ENCODE measurements at regions not wholly inside any gene's neighbourhood (a gene's known extent, or its start where the extent isn't known, plus 50 kb on each side); places are given as distances from the start of the nearest gene placed in this dataset.
"Not testable (repeated sequence)": the region's sequence is repeated elsewhere in the genome, so short reads cannot be mapped to it uniquely, and the experiment has no call there.

GRCh38 chr4:97028785-97029184, 1114.5 kb downstream of the STPG2 start:
- Histone ChIP-seq H3K27ac (ENCODE audit: low read depth, low read length) (no peak overlapping the region), H3K4me2 (ENCODE audit: low read length) (no peak overlapping the region), H3K9me2 (ENCODE audit: insufficient read depth) (no peaks in the 10 kb centered on the region), H3K27me3 (ENCODE audit: insufficient read depth, low read length) (no peaks in the 10 kb centered on the region), H3K36me3 (ENCODE audit: control insufficient read depth in 1 of 2, insufficient read depth in 2 of 2, low read length in 2 of 2) (no peaks in the 10 kb centered on the region), H3K9ac (ENCODE audit: low read length) (no peak overlapping the region), H3K4me1 (ENCODE audit: control insufficient read depth in 1 of 2, insufficient read depth in 2 of 2, low read length in 2 of 2) (no peaks in the 10 kb centered on the region), H3K9me3 (ENCODE audit: control insufficient read depth in 1 of 2, insufficient read depth in 1 of 2, low read depth in 1 of 2, low read length in 2 of 2) (no peaks in the 10 kb centered on the region), H2AFZ (ENCODE audit: low read depth, low read length, poor library complexity, severe bottlenecking) (no peak overlapping the region), H3K79me2 (ENCODE audit: insufficient read depth, low read length) (no peaks in the 10 kb centered on the region), H4K20me1 (ENCODE audit: insufficient read depth) (no peaks in the 10 kb centered on the region), H3K4me3 (replicated peaks in 1 of 2; ENCODE audit: low read depth in 1 of 2, low read length in 2 of 2) (no peak overlapping the region)
- no TSS peak for BruUV-seq (replicated peaks)
- ATAC-seq (no peak), DNase-seq (ENCODE audit: low read depth, low spot score) (no peak)
- POLR2A ChIA-PET, result no interaction called here
- no peak for TF ChIP-seq ZBTB33 (IDR thresholded peaks at IDR 0.05; ENCODE audit: extremely low read depth, insufficient replicate concordance, low read length)
- TF ChIP-seq ZNF274 (IDR thresholded peaks at IDR 0.05; ENCODE audit: low read depth, low read length), result no peak
- TF ChIP-seq ELF1 (IDR thresholded peaks at IDR 0.05; ENCODE audit: borderline replicate concordance, low read depth), result no peak
- TF ChIP-seq CTCF (IDR thresholded peaks at IDR 0.05 in 2 of 3, conservative IDR thresholded peaks at IDR 0.05 in 1 of 3; ENCODE audit: borderline replicate concordance in 1 of 3, insufficient read depth in 1 of 3, low read depth in 2 of 3, low read length in 2 of 3), result no peak
- TF ChIP-seq, protein P1, sequence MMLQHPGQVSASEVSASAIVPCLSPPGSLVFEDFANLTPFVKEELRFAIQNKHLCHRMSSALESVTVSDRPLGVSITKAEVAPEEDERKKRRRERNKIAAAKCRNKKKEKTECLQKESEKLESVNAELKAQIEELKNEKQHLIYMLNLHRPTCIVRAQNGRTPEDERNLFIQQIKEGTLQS (IDR thresholded peaks at IDR 0.05), result no peak
- no peak for TF ChIP-seq YY1 (IDR thresholded peaks at IDR 0.05; ENCODE audit: extremely low read depth, insufficient replicate concordance, low read depth, low read length)
- TF ChIP-seq REST (IDR thresholded peaks at IDR 0.05; ENCODE audit: low read depth), result no peak
- TF ChIP-seq FOSL1 (IDR thresholded peaks at IDR 0.05; ENCODE audit: low read depth), result no peak
- TF ChIP-seq CEBPB (IDR thresholded peaks at IDR 0.05; ENCODE audit: low read depth), result no peak
- TF ChIP-seq EZH2phosphoT487 (IDR thresholded peaks at IDR 0.05; ENCODE audit: borderline replicate concordance), result no peak
- intact Hi-C loops (cut with micrococcal nuclease), result no loop called here
- RAD21 ChIA-PET (ENCODE audit: low non-redundant PET in 1 of 2, low total read pairs in 2 of 2, uncharacterized antibody in 2 of 2, unreplicated experiment in 2 of 2), result no interaction called here
- CTCF ChIA-PET, result no interaction called here

GRCh38 chr4:97037411-97038145, 1105.7 kb downstream of the STPG2 start:
- H3K36me3 ChIP-seq (ENCODE audit: control insufficient read depth in 1 of 2, insufficient read depth in 2 of 2, low read length in 2 of 2); DNase-seq (ENCODE audit: low read depth, low spot score); H3K27me3 ChIP-seq (ENCODE audit: insufficient read depth, low read length); H3K9me2 ChIP-seq (ENCODE audit: insufficient read depth); H3K79me2 ChIP-seq (ENCODE audit: insufficient read depth, low read length); H3K9me3 ChIP-seq (ENCODE audit: control insufficient read depth in 1 of 2, insufficient read depth in 1 of 2, low read depth in 1 of 2, low read length in 2 of 2); H3K4me2 ChIP-seq (ENCODE audit: low read length); POLR2A ChIA-PET; RAD21 ChIA-PET (ENCODE audit: low non-redundant PET in 1 of 2, low total read pairs in 2 of 2, uncharacterized antibody in 2 of 2, unreplicated experiment in 2 of 2); H2AFZ ChIP-seq (ENCODE audit: low read depth, low read length, poor library complexity, severe bottlenecking); H3K4me1 ChIP-seq (ENCODE audit: control insufficient read depth in 1 of 2, insufficient read depth in 2 of 2, low read length in 2 of 2); ATAC-seq; BruUV-seq (replicated peaks); H3K27ac ChIP-seq (ENCODE audit: low read depth, low read length); CTCF ChIA-PET; H3K9ac ChIP-seq (ENCODE audit: low read length); intact Hi-C loops (cut with micrococcal nuclease); H3K4me3 ChIP-seq (replicated peaks in 1 of 2; ENCODE audit: low read depth in 1 of 2, low read length in 2 of 2); H4K20me1 ChIP-seq (ENCODE audit: insufficient read depth): not testable (repeated sequence)
